Uterus (tissue), 3 donors: ENCODE measurements at regions not wholly inside any gene's neighbourhood (a gene's known extent, or its start where the extent isn't known, plus 50 kb on each side); places are given as distances from the start of the nearest gene placed in this dataset.

ENCODE experiments used
- DNase-seq, 2 donors: peaks; one replicate each; pipeline ENCODE4 v3.0.0-alpha.2; 2019 to 2020
- H3K27ac ChIP-seq, 2 donors: fragments of 200-600 bp; sonication (generic); 1 replicate in 1 of 2; 2 replicates in 1 of 2; pipeline ENCODE4 v1.5.1; 2016 to 2018
- H3K27me3 ChIP-seq, 2 donors: fragments of 200-600 bp; sonication (generic); one replicate each; pipeline ENCODE4 v1.5.1; 2018 to 2019; ENCODE audit warnings: control low read depth in 1 of 2
- H3K36me3 ChIP-seq, 2 donors: fragments of 200-600 bp; sonication (generic); one replicate each; pipeline ENCODE4 v1.5.1; 2019; ENCODE audit warnings: control low read depth in 1 of 2
- H3K4me1 ChIP-seq, 2 donors: fragments of 200-600 bp; sonication (generic); one replicate each; pipeline ENCODE4 v1.5.1; 2018 to 2019; ENCODE audit warnings: control low read depth in 1 of 2
- H3K4me3 ChIP-seq, 2 donors: fragments of 200-600 bp; sonication (generic); 1 replicate in 1 of 2; 2 replicates in 1 of 2; pipeline ENCODE4 v1.5.1; 2018 to 2019; ENCODE audit warnings: mild to moderate bottlenecking in 1 of 2
- H3K9me3 ChIP-seq, 2 donors: fragments of 200-600 bp; sonication (generic); one replicate each; pipeline ENCODE4 v1.5.1; 2019; ENCODE audit warnings: control low read depth in 1 of 2
- POLR2A ChIP-seq, 2 donors: fragments of 450-650 bp; IDR thresholded peaks; one replicate each; pipeline ENCODE4 v1.6.1; 2016; ENCODE audit warnings: antibody characterized with exemption in 2 of 2, mild to moderate bottlenecking in 1 of 2, moderate library complexity in 1 of 2
- intact Hi-C: fragments of 100-400 bp; cut with DNase I; formaldehyde crosslinking; loops from one replicate; pipeline ENCODE4 v1.15.1; 2023; ENCODE audit warnings: low total_unique reads
- TF ChIP-seq, protein P1 (sequence below), 4 experiments: fragments of 200-600 bp in 2 of 4; fragments of 450-650 bp in 2 of 4; sonication (generic) in 2 of 4; IDR thresholded peaks; one replicate each; pipeline ENCODE4 v1.5.1; 2016 to 2019; ENCODE audit warnings: antibody characterized with exemption in 4 of 4, mild to moderate bottlenecking in 2 of 4, moderate library complexity in 1 of 4
- donor health status: DM: yes; HTN: yes; CAD: no.

DNA sequence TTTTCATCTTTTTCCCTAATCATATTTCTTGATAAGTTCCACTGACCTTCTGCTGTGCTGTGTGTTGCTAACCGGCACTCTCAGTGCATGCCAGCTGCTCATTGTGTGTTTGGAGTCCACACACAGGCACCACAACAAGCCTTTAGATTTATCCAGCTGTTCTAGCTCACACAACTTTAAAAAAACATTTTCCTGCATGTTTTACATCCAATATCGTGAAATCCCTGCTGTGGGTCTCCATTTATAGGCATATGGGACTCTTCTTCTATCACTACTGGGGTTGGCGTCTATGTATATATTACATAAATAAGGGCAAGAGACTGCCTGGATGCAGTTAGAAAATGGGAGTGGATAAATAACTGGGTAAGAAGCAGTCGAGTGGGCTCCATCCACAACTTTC is 183.6 kb upstream of the ADARB2 start:
- no peaks in the 10 kb centered on the region for H3K9me3 ChIP-seq
- intact Hi-C loops, result no loop called here
- DNase-seq, result no peak
- TF ChIP-seq POLR2A (IDR thresholded peaks at IDR 0.05), result no peak
- TF ChIP-seq, protein P1, sequence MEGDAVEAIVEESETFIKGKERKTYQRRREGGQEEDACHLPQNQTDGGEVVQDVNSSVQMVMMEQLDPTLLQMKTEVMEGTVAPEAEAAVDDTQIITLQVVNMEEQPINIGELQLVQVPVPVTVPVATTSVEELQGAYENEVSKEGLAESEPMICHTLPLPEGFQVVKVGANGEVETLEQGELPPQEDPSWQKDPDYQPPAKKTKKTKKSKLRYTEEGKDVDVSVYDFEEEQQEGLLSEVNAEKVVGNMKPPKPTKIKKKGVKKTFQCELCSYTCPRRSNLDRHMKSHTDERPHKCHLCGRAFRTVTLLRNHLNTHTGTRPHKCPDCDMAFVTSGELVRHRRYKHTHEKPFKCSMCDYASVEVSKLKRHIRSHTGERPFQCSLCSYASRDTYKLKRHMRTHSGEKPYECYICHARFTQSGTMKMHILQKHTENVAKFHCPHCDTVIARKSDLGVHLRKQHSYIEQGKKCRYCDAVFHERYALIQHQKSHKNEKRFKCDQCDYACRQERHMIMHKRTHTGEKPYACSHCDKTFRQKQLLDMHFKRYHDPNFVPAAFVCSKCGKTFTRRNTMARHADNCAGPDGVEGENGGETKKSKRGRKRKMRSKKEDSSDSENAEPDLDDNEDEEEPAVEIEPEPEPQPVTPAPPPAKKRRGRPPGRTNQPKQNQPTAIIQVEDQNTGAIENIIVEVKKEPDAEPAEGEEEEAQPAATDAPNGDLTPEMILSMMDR (IDR thresholded peaks at IDR 0.05), result no peak
- H3K4me1 ChIP-seq, result no peaks in the 10 kb centered on the region
- H3K36me3 ChIP-seq, result no peaks in the 10 kb centered on the region
- H3K4me3 ChIP-seq, result no peak overlapping the region
- no peaks in the 10 kb centered on the region for H3K27me3 ChIP-seq
- H3K27ac ChIP-seq, result no peak overlapping the region

GRCh38 chr10:1920127-1920526 is 182.8 kb upstream of the ADARB2 start:
- Histone ChIP-seq H3K36me3 (no peaks in the 10 kb centered on the region), H3K27ac (no peak overlapping the region), H3K4me3 (no peak overlapping the region), H3K4me1 (no peaks in the 10 kb centered on the region), H3K27me3 (no peaks in the 10 kb centered on the region), H3K9me3 (no peaks in the 10 kb centered on the region)
- TF ChIP-seq, protein P1 (IDR thresholded peaks at IDR 0.05), result no peak
- no peak for TF ChIP-seq POLR2A (IDR thresholded peaks at IDR 0.05)
- DNase-seq, result no peak
- intact Hi-C loops, result no loop called here

DNA sequence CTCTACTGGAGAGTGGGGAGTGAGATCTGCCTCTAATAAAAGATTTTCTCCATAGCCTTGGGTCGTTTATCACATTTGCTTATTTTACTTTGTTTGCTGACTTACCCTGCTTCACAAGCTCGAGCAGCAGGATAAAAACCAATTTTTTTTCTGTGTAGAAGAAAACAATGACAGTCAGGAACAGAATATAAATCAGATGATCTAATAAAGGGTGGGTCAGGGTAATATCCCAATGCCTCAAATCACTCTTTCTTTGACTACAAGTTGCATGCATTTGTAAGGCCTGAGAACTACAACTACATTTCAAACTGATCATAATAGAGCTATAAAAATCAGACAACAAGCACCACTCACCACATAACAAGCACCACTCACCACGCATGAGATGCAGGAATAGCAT is 174.4 kb upstream of the ADARB2 start:
- Histone ChIP-seq H3K36me3 (no peaks in the 10 kb centered on the region), H3K9me3 (no peaks in the 10 kb centered on the region), H3K27me3 (no peaks in the 10 kb centered on the region), H3K27ac (no peak overlapping the region), H3K4me1 (no peaks in the 10 kb centered on the region), H3K4me3 (no peak overlapping the region)
- intact Hi-C loops, result no loop called here
- DNase-seq, result no peak
- TF ChIP-seq, protein P1 (IDR thresholded peaks at IDR 0.05), result no peak
- TF ChIP-seq POLR2A (IDR thresholded peaks at IDR 0.05), result no peak

DNA sequence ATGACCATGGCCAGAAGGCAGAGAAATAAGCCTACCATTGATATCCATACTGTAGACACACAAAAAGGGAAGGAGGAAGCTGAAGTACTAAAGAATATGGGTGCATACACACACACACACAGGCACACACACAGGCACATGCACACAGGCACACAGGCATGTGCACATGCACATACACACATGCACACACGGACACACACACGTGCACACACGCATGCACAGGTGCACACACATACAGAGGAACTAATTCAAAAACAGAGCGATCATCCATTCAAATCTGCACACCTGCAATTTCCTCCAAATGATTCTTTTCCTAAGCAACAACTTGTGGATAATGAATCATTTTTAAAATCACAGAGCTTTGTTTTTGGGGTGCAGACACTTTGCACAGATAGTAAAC is 166.7 kb upstream of the ADARB2 start:
- DNase-seq, result no peak
- TF ChIP-seq, protein P1 (IDR thresholded peaks at IDR 0.05), result no peak
- no peak for TF ChIP-seq POLR2A (IDR thresholded peaks at IDR 0.05)
- intact Hi-C loops, result no loop called here
- no peak overlapping the region for H3K27ac ChIP-seq
- no peaks in the 10 kb centered on the region for H3K9me3 ChIP-seq
- no peaks in the 10 kb centered on the region for H3K27me3 ChIP-seq
- H3K4me1 ChIP-seq, result no peaks in the 10 kb centered on the region
- no peaks in the 10 kb centered on the region for H3K36me3 ChIP-seq
- H3K4me3 ChIP-seq, result no peak overlapping the region

GRCh38 chr10:1896153-1896552 is 158.8 kb upstream of the ADARB2 start:
- Histone ChIP-seq H3K9me3 (peaks cover 0 to 2% of the 10 kb centered on the region in 2 donors), H3K4me1 (no peaks in the 10 kb centered on the region), H3K27me3 (no peaks in the 10 kb centered on the region), H3K4me3 (no peak overlapping the region), H3K27ac (no peak overlapping the region), H3K36me3 (no peaks in the 10 kb centered on the region)
- TF ChIP-seq, protein P1 (IDR thresholded peaks at IDR 0.05), result no peak
- no peak for DNase-seq
- intact Hi-C loops, result no loop called here
